ENCODE measurements at regions not wholly inside any gene's neighbourhood (a gene's known extent, or its start where the extent isn't known, plus 50 kb on each side); places are given as distances from the start of the nearest gene placed in this dataset.

DNA sequence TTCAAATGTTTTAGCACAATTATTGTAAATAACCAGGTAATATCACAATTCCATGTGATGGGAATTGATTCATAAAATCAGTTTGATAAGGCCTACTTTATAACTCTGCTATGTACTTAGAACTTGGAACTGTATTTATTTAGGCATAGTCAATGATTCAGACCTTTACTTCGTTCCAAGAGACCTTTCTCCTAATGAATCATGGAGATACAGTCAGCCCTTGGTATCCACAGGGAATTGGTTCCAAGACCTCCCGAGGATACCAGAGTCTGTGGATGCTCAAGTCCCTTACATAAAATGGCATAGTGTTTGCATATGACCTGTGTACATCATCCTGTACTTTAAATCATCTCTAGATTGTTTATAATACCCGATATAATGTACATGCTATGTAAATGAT is 60.8 kb upstream of the UMPS start:
- Histone ChIP-seq H3K9ac (ENCODE audit: low read depth, low read length, poor library complexity) (no peak overlapping the region), H3K27me3 (ENCODE audit: control insufficient read depth in 3 of 3, insufficient read depth in 3 of 3, low read depth in 1 of 3, low read length in 3 of 3) (no peaks in the 10 kb centered on the region), H2AK5ac (ENCODE audit: low read depth, low read length) (no peak overlapping the region), H3K27ac (replicated peaks; ENCODE audit: low read length) (no peak overlapping the region), H3K4me3 (ENCODE audit: low read length in 2 of 2) (no peak overlapping the region), H2BK5ac (ENCODE audit: low read length) (no peak overlapping the region), H3K36me3 (replicated peaks in 1 of 2; ENCODE audit: control insufficient read depth in 2 of 2, insufficient read depth in 2 of 2, low read length in 2 of 2) (peaks cover 3 to 49% of the 10 kb centered on the region in 2 donors), H3K23ac (ENCODE audit: low read depth, low read length, poor library complexity) (no peak overlapping the region), H3K4me2 (ENCODE audit: insufficient read depth, low read length, poor library complexity, severe bottlenecking) (no peak overlapping the region), H2BK15ac (ENCODE audit: low read length) (no peak overlapping the region), H3K4ac (ENCODE audit: low read length) (no peak overlapping the region), H2BK12ac (ENCODE audit: low read length) (no peak overlapping the region), H3K4me1 (ENCODE audit: control insufficient read depth in 2 of 2, insufficient read depth in 1 of 2, low read depth in 1 of 2, low read length in 2 of 2) (no peaks in the 10 kb centered on the region), H2AFZ (ENCODE audit: low read length) (no peak overlapping the region), H3K9me3 (replicated peaks in 1 of 2; ENCODE audit: control insufficient read depth in 2 of 2, insufficient read depth in 1 of 2, low read depth in 1 of 2, low read length in 2 of 2) (no peaks in the 10 kb centered on the region), H3K18ac (ENCODE audit: low read length) (no peak overlapping the region), H2BK120ac (ENCODE audit: low read depth, low read length) (no peak overlapping the region), H4K91ac (ENCODE audit: low read depth, low read length, poor library complexity) (no peak overlapping the region), H3K79me1 (ENCODE audit: low read depth, low read length) (no peaks in the 10 kb centered on the region), H3K14ac (ENCODE audit: low read length) (no peak overlapping the region), H4K8ac (ENCODE audit: low read depth, low read length) (no peak overlapping the region)
- DNase-seq (ENCODE audit: low spot score): no peak
- no CpG with 5 or more reads among the region's 3 CpGs for WGBS, 2 donors (ENCODE audit: extremely low coverage in 2 of 2, insufficient read length in 2 of 2, insufficient replicate concordance in 1 of 2)

DNA sequence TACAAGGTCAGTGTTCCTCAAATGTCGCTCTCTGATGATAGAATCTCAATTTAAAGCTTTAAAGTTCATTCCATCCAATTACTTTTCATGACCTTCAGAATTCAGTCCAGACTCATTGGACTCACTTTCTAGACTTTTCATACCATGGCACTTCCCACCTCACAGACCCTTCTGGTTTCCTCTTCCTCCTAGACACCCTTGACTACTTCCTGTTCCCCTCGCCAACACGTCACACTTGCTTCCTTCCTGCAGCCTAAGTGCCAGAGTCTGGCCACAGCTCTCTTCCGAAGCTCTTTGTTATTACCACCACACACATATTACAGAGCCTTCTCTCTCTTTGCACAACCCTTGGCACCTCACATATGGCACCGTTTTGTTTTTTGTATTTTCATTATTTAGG is 59.1 kb upstream of the UMPS start:
- no peak overlapping the region for H3K9ac ChIP-seq (ENCODE audit: low read depth, low read length, poor library complexity)
- no peak overlapping the region for H2BK120ac ChIP-seq (ENCODE audit: low read depth, low read length)
- H4K8ac ChIP-seq (ENCODE audit: low read depth, low read length): no peak overlapping the region
- H2BK5ac ChIP-seq (ENCODE audit: low read length): no peak overlapping the region
- H3K4me3 ChIP-seq (ENCODE audit: low read length in 2 of 2): no peak overlapping the region
- WGBS, 2 donors (ENCODE audit: extremely low coverage in 2 of 2, insufficient read length in 2 of 2, insufficient replicate concordance in 1 of 2): no CpG with 5 or more reads among the region's 5 CpGs
- H3K4ac ChIP-seq (ENCODE audit: low read length): no peak overlapping the region
- H3K27ac ChIP-seq (replicated peaks; ENCODE audit: low read length): no peak overlapping the region
- H3K18ac ChIP-seq (ENCODE audit: low read length): no peak overlapping the region
- no peaks in the 10 kb centered on the region for H3K79me1 ChIP-seq (ENCODE audit: low read depth, low read length)
- H2BK15ac ChIP-seq (ENCODE audit: low read length): no peak overlapping the region
- H2BK12ac ChIP-seq (ENCODE audit: low read length): no peak overlapping the region
- no peaks in the 10 kb centered on the region for H3K9me3 ChIP-seq (replicated peaks in 1 of 2; ENCODE audit: control insufficient read depth in 2 of 2, insufficient read depth in 1 of 2, low read depth in 1 of 2, low read length in 2 of 2)
- H3K27me3 ChIP-seq (ENCODE audit: control insufficient read depth in 3 of 3, insufficient read depth in 3 of 3, low read depth in 1 of 3, low read length in 3 of 3): no peaks in the 10 kb centered on the region
- no peak overlapping the region for H2AFZ ChIP-seq (ENCODE audit: low read length)
- no peak overlapping the region for H4K91ac ChIP-seq (ENCODE audit: low read depth, low read length, poor library complexity)
- H3K36me3 ChIP-seq (replicated peaks in 1 of 2; ENCODE audit: control insufficient read depth in 2 of 2, insufficient read depth in 2 of 2, low read length in 2 of 2): peaks cover 6 to 56% of the 10 kb centered on the region in 2 donors
- H3K4me1 ChIP-seq (ENCODE audit: control insufficient read depth in 2 of 2, insufficient read depth in 1 of 2, low read depth in 1 of 2, low read length in 2 of 2): no peaks in the 10 kb centered on the region
- no peak overlapping the region for H3K14ac ChIP-seq (ENCODE audit: low read length)
- no peak overlapping the region for H3K23ac ChIP-seq (ENCODE audit: low read depth, low read length, poor library complexity)
- DNase-seq (ENCODE audit: low spot score): no peak
- H2AK5ac ChIP-seq (ENCODE audit: low read depth, low read length): no peak overlapping the region
- no peak overlapping the region for H3K4me2 ChIP-seq (ENCODE audit: insufficient read depth, low read length, poor library complexity, severe bottlenecking)

DNA sequence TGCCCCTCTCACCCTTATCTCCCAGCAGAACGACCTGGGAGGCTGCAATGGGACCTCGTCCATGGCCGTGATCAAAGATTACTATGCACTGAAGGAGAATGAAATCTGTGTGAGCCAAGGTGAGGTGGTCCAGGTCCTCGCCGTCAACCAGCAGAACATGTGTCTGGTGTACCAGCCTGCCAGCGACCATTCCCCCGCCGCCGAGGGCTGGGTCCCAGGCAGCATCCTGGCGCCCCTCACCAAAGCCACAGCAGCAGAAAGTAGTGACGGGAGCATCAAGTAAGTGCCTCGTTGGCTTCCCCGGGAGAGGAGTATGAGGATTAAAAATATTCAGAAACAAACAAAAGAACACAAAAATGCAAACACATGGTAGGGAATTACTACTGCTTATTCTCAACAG is 55.9 kb upstream of the UMPS start:
- Histone ChIP-seq H4K8ac (ENCODE audit: low read depth, low read length) (no peak overlapping the region), H3K4me2 (ENCODE audit: insufficient read depth, low read length, poor library complexity, severe bottlenecking) (no peak overlapping the region), H3K27ac (replicated peaks; ENCODE audit: low read length) (no peak overlapping the region), H3K4me1 (ENCODE audit: control insufficient read depth in 2 of 2, insufficient read depth in 1 of 2, low read depth in 1 of 2, low read length in 2 of 2) (no peaks in the 10 kb centered on the region), H2BK120ac (ENCODE audit: low read depth, low read length) (no peak overlapping the region), H3K4ac (ENCODE audit: low read length) (no peak overlapping the region), H3K27me3 (ENCODE audit: control insufficient read depth in 3 of 3, insufficient read depth in 3 of 3, low read depth in 1 of 3, low read length in 3 of 3) (no peaks in the 10 kb centered on the region), H3K79me1 (ENCODE audit: low read depth, low read length) (no peaks in the 10 kb centered on the region), H2BK15ac (ENCODE audit: low read length) (no peak overlapping the region), H2AFZ (ENCODE audit: low read length) (no peak overlapping the region), H3K9ac (ENCODE audit: low read depth, low read length, poor library complexity) (no peak overlapping the region), H3K23ac (ENCODE audit: low read depth, low read length, poor library complexity) (no peak overlapping the region), H2AK5ac (ENCODE audit: low read depth, low read length) (no peak overlapping the region), H2BK12ac (ENCODE audit: low read length) (no peak overlapping the region), H3K36me3 (replicated peaks in 1 of 2; ENCODE audit: control insufficient read depth in 2 of 2, insufficient read depth in 2 of 2, low read length in 2 of 2) (peaks cover 5 to 45% of the 10 kb centered on the region in 2 donors), H3K18ac (ENCODE audit: low read length) (no peak overlapping the region), H4K91ac (ENCODE audit: low read depth, low read length, poor library complexity) (no peak overlapping the region), H3K14ac (ENCODE audit: low read length) (no peak overlapping the region), H3K9me3 (replicated peaks in 1 of 2; ENCODE audit: control insufficient read depth in 2 of 2, insufficient read depth in 1 of 2, low read depth in 1 of 2, low read length in 2 of 2) (no peaks in the 10 kb centered on the region), H3K4me3 (ENCODE audit: low read length in 2 of 2) (no peak overlapping the region), H2BK5ac (ENCODE audit: low read length) (no peak overlapping the region)
- DNase-seq (ENCODE audit: low spot score): no peak
- no CpG with 5 or more reads among the region's 13 CpGs for WGBS, 2 donors (ENCODE audit: extremely low coverage in 2 of 2, insufficient read length in 2 of 2, insufficient replicate concordance in 1 of 2)

DNA sequence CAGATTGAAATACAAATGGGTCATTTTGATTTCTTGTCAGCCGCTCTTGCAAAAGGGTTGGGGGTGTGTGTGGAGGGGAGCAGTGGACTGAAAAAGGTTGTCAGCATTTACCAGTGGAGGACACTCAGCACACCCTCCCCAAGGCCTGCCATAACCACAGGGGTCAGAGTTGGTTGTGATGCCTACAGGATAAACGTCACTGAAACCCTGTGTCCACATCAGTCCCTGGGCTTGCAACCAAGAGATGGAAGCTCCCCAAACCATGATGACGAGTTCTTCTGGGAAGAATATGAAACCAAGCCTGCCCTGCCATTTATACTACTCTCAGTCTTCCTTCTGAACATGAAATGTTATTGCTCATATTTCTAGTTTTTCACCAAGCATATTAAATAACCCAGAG is 54.0 kb upstream of the UMPS start:
- Histone ChIP-seq H2BK5ac (ENCODE audit: low read length) (no peak overlapping the region), H3K18ac (ENCODE audit: low read length) (peak overlapping the region; percentile 32), H3K23ac (ENCODE audit: low read depth, low read length, poor library complexity) (no peak overlapping the region), H3K9me3 (replicated peaks in 1 of 2; ENCODE audit: control insufficient read depth in 2 of 2, insufficient read depth in 1 of 2, low read depth in 1 of 2, low read length in 2 of 2) (no peaks in the 10 kb centered on the region), H3K4me2 (ENCODE audit: insufficient read depth, low read length, poor library complexity, severe bottlenecking) (no peak overlapping the region), H3K14ac (ENCODE audit: low read length) (no peak overlapping the region), H2AK5ac (ENCODE audit: low read depth, low read length) (no peak overlapping the region), H3K27me3 (ENCODE audit: control insufficient read depth in 3 of 3, insufficient read depth in 3 of 3, low read depth in 1 of 3, low read length in 3 of 3) (no peaks in the 10 kb centered on the region), H2BK120ac (ENCODE audit: low read depth, low read length) (no peak overlapping the region), H2AFZ (ENCODE audit: low read length) (no peak overlapping the region), H2BK12ac (ENCODE audit: low read length) (no peak overlapping the region), H3K4me1 (ENCODE audit: control insufficient read depth in 2 of 2, insufficient read depth in 1 of 2, low read depth in 1 of 2, low read length in 2 of 2) (no peaks in the 10 kb centered on the region), H4K91ac (ENCODE audit: low read depth, low read length, poor library complexity) (no peak overlapping the region), H3K79me1 (ENCODE audit: low read depth, low read length) (no peaks in the 10 kb centered on the region), H4K8ac (ENCODE audit: low read depth, low read length) (no peak overlapping the region), H3K9ac (ENCODE audit: low read depth, low read length, poor library complexity) (no peak overlapping the region), H3K4me3 (ENCODE audit: low read length in 2 of 2) (no peak overlapping the region), H3K27ac (replicated peaks; ENCODE audit: low read length) (no peak overlapping the region), H3K36me3 (replicated peaks in 1 of 2; ENCODE audit: control insufficient read depth in 2 of 2, insufficient read depth in 2 of 2, low read length in 2 of 2) (peaks cover 4 to 45% of the 10 kb centered on the region in 2 donors), H3K4ac (ENCODE audit: low read length) (no peak overlapping the region), H2BK15ac (ENCODE audit: low read length) (no peak overlapping the region)
- no CpG with 5 or more reads among the region's 3 CpGs for WGBS, 2 donors (ENCODE audit: extremely low coverage in 2 of 2, insufficient read length in 2 of 2, insufficient replicate concordance in 1 of 2)
- DNase-seq (ENCODE audit: low spot score): no peak

All from neuronal stem cell (in vitro differentiated cells).